HG02763 (cell line): ENCODE measurements at regions not wholly inside any gene's neighbourhood (a gene's known extent, or its start where the extent isn't known, plus 50 kb on each side); places are given as distances from the start of the nearest gene placed in this dataset.

ENCODE experiments used
- ATAC-seq: cut with Tn5 transposase; IDR thresholded peaks from one replicate; pipeline ENCODE4 v1.9.1; 2021; ENCODE audit warnings: mild to moderate bottlenecking, moderate library complexity; ENCODE audit not compliant: unreplicated experiment

- no peak for ATAC-seq
Observed at GRCh38 chr1:58312461-58312860, 234.1 kb downstream of the OMA1 start.

GRCh38 chr1:58310881-58311280 is 235.6 kb downstream of the OMA1 start:
- no peak for ATAC-seq

GRCh38 chr1:58310469-58310868 is 236.1 kb downstream of the OMA1 start:
- no peak for ATAC-seq

- no peak for ATAC-seq
Observed at GRCh38 chr1:58308206-58308605, 238.3 kb downstream of the OMA1 start.

- ATAC-seq: no peak
Observed at GRCh38 chr1:58307431-58307830, 239.1 kb downstream of the OMA1 start.

GRCh38 chr1:58305622-58306021 is 240.9 kb downstream of the OMA1 start:
- ATAC-seq: no peak

GRCh38 chr1:58304346-58304975 is 242.1 kb downstream of the OMA1 start:
- no peak for ATAC-seq

- ATAC-seq: no peak
Observed at GRCh38 chr1:58303841-58304240, 242.7 kb downstream of the OMA1 start.

- no peak for ATAC-seq
Observed at GRCh38 chr1:58293388-58293787, 253.1 kb downstream of the OMA1 start.

- ATAC-seq: no peak
Observed at GRCh38 chr1:58290685-58291372, 255.7 kb downstream of the OMA1 start.

- ATAC-seq: no peak
Observed at GRCh38 chr1:58288624-58289142, 257.8 kb downstream of the OMA1 start.

GRCh38 chr1:58287894-58288623 is 258.5 kb downstream of the OMA1 start:
- no peak for ATAC-seq

- ATAC-seq: no peak
Observed at GRCh38 chr1:58284225-58284510, 262.4 kb downstream of the OMA1 start.

- ATAC-seq: no peak
Observed at GRCh38 chr1:58283388-58284224, 262.9 kb downstream of the OMA1 start.

- no peak for ATAC-seq
Observed at GRCh38 chr1:58282623-58283387, 263.7 kb downstream of the OMA1 start.

GRCh38 chr1:58266242-58266641 is 280.3 kb downstream of the OMA1 start:
- no peak for ATAC-seq

- no peak for ATAC-seq
Observed at GRCh38 chr1:58264462-58264861, 282.1 kb downstream of the OMA1 start.

- ATAC-seq: no peak
Observed at GRCh38 chr1:58262702-58263101, 283.8 kb downstream of the OMA1 start.

GRCh38 chr1:58258082-58258481 is 288.4 kb downstream of the OMA1 start:
- no peak for ATAC-seq

- no peak for ATAC-seq
Observed at GRCh38 chr1:58257003-58257402, 289.5 kb downstream of the OMA1 start.
